Gastrocnemius medialis (tissue), 4 donors: ENCODE measurements at regions not wholly inside any gene's neighbourhood (a gene's known extent, or its start where the extent isn't known, plus 50 kb on each side); places are given as distances from the start of the nearest gene placed in this dataset.

Experiments
- ATAC-seq, 2 donors: fragments of 150-250 bp; one replicate each; pipeline ENCODE4 v1.9.1; 2016
- DNase-seq, 2 donors: peaks; one replicate each; pipeline ENCODE4 v3.0.0-alpha.2; 2019
- H3K27ac ChIP-seq, 4 donors: fragments of 200-600 bp; sonication (generic); 1 replicate in 1 of 4; 2 replicates in 3 of 4; pipeline ENCODE4 v1.5.1; 2016 to 2018; ENCODE audit warnings: mild to moderate bottlenecking in 2 of 4, moderate library complexity in 1 of 4
- H3K27me3 ChIP-seq, 3 donors: fragments of 200-600 bp; sonication (generic) in 2 of 3; 1 replicate in 1 of 3; 2 replicates in 2 of 3; pipeline versions ENCODE4 v1.5.1 to v1.6.0; 2016 to 2019; ENCODE audit warnings: mild to moderate bottlenecking in 1 of 3, moderate library complexity in 1 of 3
- H3K36me3 ChIP-seq, 2 donors: fragments of 200-600 bp; sonication (generic) in 1 of 2; one replicate each; pipeline ENCODE4 v1.5.1; 2017 to 2018
- H3K4me1 ChIP-seq, 2 donors: fragments of 200-600 bp; sonication (generic) in 1 of 2; one replicate each; pipeline ENCODE4 v1.5.1; 2016 to 2017; ENCODE audit warnings: mild to moderate bottlenecking in 2 of 2
- H3K4me3 ChIP-seq, 4 donors: fragments of 200-600 bp; sonication (generic) in 3 of 4; 1 replicate in 1 of 4; 2 replicates in 3 of 4; pipeline ENCODE4 v1.5.1; 2016 to 2019; ENCODE audit warnings: mild to moderate bottlenecking in 2 of 4
- H3K9me3 ChIP-seq, 3 donors: fragments of 200-600 bp; sonication (generic) in 2 of 3; 1 replicate in 1 of 3; 2 replicates in 2 of 3; pipeline ENCODE4 v1.5.1; 2016 to 2019
- POLR2A ChIP-seq, 2 donors: fragments of 450-650 bp; IDR thresholded peaks; one replicate each; pipeline ENCODE4 v1.6.1; 2017; ENCODE audit warnings: antibody characterized with exemption in 2 of 2, mild to moderate bottlenecking in 2 of 2, moderate library complexity in 2 of 2
- in situ Hi-C, 4 donors: fragments of 200-750 bp; cut with MboI; loops; one replicate each; pipeline versions ENCODE4 v1.15.0 to v1.8.0; 2017; ENCODE audit warnings: low sequenced_read_pairs in 4 of 4
- intact Hi-C: fragments of 100-400 bp; cut with DNase I; formaldehyde crosslinking; loops from one replicate; pipeline ENCODE4 v1.15.1; 2023; ENCODE audit warnings: low total_unique reads
- TF ChIP-seq, protein P1 (sequence below), 5 experiments: fragments of 450-650 bp in 3 of 5; fragments of 200-600 bp in 2 of 5; sonication (generic) in 2 of 5; IDR thresholded peaks in 4 of 5; conservative IDR thresholded peaks in 1 of 5; 1 replicate in 4 of 5; 2 replicates in 1 of 5; pipeline ENCODE4 v1.5.1; 2016 to 2019; ENCODE audit warnings: antibody characterized with exemption in 5 of 5, mild to moderate bottlenecking in 3 of 5, moderate library complexity in 3 of 5

DNA sequence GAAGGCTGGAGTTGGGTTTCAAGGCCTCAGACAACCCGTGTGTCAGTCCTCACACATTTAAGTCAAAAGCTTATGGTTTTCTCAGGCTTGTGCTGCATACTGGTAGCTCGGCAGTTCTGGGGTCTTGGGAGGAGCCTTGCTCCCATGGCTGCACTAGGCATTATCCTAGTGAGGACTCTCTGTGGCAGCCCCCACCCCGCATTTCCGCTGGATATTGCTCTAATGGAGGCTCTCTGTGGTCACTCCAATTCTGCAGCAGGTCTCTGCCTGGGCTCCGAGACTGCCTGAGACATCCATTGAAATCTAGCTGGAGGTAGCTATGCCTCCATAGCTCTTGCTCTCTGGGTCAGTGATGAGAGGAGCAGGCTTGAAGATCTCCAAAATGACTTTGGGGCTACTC is 311.5 kb upstream of the PTGER4 start:
- intact Hi-C loops = no loop called here
- H3K4me3 ChIP-seq = no peak overlapping the region
- in situ Hi-C loops = no loop called here
- no peak overlapping the region for H3K27ac ChIP-seq
- TF ChIP-seq POLR2A (IDR thresholded peaks at IDR 0.05) = no peak
- TF ChIP-seq, protein P1, sequence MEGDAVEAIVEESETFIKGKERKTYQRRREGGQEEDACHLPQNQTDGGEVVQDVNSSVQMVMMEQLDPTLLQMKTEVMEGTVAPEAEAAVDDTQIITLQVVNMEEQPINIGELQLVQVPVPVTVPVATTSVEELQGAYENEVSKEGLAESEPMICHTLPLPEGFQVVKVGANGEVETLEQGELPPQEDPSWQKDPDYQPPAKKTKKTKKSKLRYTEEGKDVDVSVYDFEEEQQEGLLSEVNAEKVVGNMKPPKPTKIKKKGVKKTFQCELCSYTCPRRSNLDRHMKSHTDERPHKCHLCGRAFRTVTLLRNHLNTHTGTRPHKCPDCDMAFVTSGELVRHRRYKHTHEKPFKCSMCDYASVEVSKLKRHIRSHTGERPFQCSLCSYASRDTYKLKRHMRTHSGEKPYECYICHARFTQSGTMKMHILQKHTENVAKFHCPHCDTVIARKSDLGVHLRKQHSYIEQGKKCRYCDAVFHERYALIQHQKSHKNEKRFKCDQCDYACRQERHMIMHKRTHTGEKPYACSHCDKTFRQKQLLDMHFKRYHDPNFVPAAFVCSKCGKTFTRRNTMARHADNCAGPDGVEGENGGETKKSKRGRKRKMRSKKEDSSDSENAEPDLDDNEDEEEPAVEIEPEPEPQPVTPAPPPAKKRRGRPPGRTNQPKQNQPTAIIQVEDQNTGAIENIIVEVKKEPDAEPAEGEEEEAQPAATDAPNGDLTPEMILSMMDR (IDR thresholded peaks at IDR 0.05 in 4 of 5, conservative IDR thresholded peaks at IDR 0.05 in 1 of 5) = no peak
- DNase-seq (no peak), ATAC-seq (no peak)
- H3K27me3 ChIP-seq = no peaks in the 10 kb centered on the region
- H3K4me1 ChIP-seq = no peaks in the 10 kb centered on the region
- H3K36me3 ChIP-seq = no peaks in the 10 kb centered on the region
- H3K9me3 ChIP-seq = no peaks in the 10 kb centered on the region

DNA sequence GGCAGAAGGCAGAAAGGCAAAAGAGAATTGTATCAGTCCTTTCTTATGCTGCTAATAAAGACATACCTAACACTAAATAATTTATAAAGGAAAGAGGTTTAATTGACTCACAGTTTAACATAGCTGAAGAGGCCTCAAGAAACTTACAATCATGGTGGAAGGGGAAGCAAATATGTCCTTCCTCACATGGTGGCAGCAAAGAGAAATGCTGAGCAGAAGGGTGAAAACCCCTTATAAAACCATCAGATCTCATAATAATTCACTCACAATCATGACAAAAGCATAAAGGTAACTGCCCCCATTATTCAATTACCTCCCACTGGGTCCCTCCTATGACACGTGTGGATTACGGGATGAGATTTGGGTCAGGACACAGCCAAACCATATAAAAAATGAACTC is 312.5 kb upstream of the PTGER4 start:
- Histone ChIP-seq H3K9me3 (no peaks in the 10 kb centered on the region), H3K4me1 (no peaks in the 10 kb centered on the region), H3K36me3 (no peaks in the 10 kb centered on the region), H3K4me3 (no peak overlapping the region), H3K27ac (no peak overlapping the region), H3K27me3 (no peaks in the 10 kb centered on the region)
- TF ChIP-seq, protein P1 (IDR thresholded peaks at IDR 0.05 in 4 of 5, conservative IDR thresholded peaks at IDR 0.05 in 1 of 5) = no peak
- TF ChIP-seq POLR2A (IDR thresholded peaks at IDR 0.05) = no peak
- in situ Hi-C loops (no loop called here), intact Hi-C loops (no loop called here)
- ATAC-seq (no peak), DNase-seq (no peak)

DNA sequence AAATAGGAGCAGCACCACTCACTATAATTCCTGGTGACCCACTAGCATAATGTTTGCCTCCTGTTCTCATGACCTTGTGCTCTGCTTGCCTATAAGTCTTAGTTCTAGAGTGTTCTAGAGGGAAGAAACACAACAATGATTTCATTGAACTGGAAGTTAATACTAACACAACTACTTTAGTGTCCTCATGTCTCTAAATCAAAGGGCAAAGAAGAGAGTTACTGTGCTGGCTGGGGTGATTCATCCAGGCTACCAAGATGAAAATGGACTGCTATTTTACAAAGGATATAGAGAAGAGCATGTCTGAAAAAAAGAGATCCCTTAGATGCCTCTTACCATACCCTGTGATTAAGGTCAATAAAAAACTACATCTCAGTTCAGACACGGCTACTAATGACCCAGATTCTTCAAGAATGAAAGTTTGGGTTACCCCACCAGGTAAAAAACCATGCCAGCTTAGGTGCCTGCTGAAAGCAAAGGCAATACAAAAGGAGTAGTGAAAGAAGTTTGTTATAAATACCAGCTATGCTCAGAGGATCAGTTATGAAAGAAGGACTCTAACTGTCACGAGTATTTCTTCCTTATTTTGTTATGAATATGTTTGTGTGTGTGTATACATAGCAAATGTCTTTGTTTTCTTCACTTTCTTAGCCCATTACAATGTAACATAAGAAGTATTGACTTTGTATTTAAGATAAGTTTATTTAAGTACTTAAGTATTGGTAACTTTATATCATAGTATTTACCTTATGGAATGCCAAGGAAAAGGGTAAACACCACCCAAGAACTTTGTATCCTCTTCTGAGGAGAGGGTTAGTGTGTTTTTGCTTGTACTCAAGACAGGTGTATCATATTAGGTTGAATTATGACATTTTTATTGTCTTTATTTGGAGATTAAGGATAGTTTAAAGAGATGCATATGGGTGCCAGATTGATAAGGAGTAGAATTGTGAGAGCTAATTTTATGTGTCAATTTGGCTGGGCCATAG is 314.1 kb upstream of the PTGER4 start:
- in situ Hi-C loops (no loop called here), intact Hi-C loops (no loop called here)
- Histone ChIP-seq H3K9me3 (no peaks in the 10 kb centered on the region), H3K27ac (no peak overlapping the region), H3K4me3 (no peak overlapping the region), H3K36me3 (no peaks in the 10 kb centered on the region), H3K27me3 (no peaks in the 10 kb centered on the region), H3K4me1 (no peaks in the 10 kb centered on the region)
- TF ChIP-seq, protein P1 (IDR thresholded peaks at IDR 0.05 in 4 of 5, conservative IDR thresholded peaks at IDR 0.05 in 1 of 5) = no peak
- TF ChIP-seq POLR2A (IDR thresholded peaks at IDR 0.05) = no peak
- ATAC-seq (no peak), DNase-seq (no peak)

DNA sequence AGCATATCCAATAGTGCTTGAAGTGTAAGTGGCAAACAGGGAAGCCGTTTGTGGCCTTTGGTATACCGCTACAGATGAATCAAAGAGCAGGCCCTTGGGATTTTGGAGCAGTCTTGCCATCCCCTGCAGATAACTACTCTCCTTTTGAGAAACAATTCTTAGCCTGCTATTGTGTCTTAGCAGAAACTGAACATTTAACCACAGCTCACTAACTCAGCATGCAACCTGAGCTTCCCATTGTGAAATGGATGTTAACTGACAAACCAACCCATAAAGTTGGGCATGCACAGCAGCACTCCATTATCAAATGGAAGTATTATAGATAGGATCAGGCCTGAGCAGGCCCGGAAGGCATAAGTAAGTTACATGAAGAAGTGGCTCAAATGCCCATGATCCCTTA is 315.3 kb upstream of the PTGER4 start:
- no peak for TF ChIP-seq POLR2A (IDR thresholded peaks at IDR 0.05)
- TF ChIP-seq, protein P1 (IDR thresholded peaks at IDR 0.05 in 4 of 5, conservative IDR thresholded peaks at IDR 0.05 in 1 of 5) = no peak
- intact Hi-C loops (no loop called here), in situ Hi-C loops (no loop called here)
- Histone ChIP-seq H3K9me3 (no peaks in the 10 kb centered on the region), H3K4me3 (no peak overlapping the region), H3K27me3 (no peaks in the 10 kb centered on the region), H3K4me1 (no peaks in the 10 kb centered on the region), H3K27ac (no peak overlapping the region), H3K36me3 (no peaks in the 10 kb centered on the region)
- DNase-seq (no peak), ATAC-seq (no peak)
